OCI-LY7 (cell line): ENCODE measurements at regions not wholly inside any gene's neighbourhood (a gene's known extent, or its start where the extent isn't known, plus 50 kb on each side); places are given as distances from the start of the nearest gene placed in this dataset.

Experiments
- BruUV-seq: library from RNA; stranded (reverse); fragments of 400-500 nt; replicated peaks from 2 replicates; lab custom pipeline; 2021; lab: Mats Ljungman, UMichigan
- CTCF ChIA-PET: fragments of 300-600 bp; sonication (Branson Sonifier 250); formaldehyde crosslinking; loops from one replicate; lab custom pipeline; 2022; ENCODE audit warnings: antibody characterized with exemption; ENCODE audit not compliant: unreplicated experiment; lab: Charles Lee
- POLR2A ChIA-PET: fragments of 300-600 bp; sonication (Branson Sonifier 250); formaldehyde crosslinking; loops from one replicate; lab custom pipeline; 2022; ENCODE audit warnings: antibody characterized with exemption; lab: Charles Lee
- DNase-seq: peaks from one replicate; pipeline ENCODE4 v3.0.0-alpha.2; 2015; ENCODE audit warnings: low spot score
- H2AFZ ChIP-seq: fragments of 200-600 bp; sonication (generic), shearing (Covaris generic); 2 replicates; pipeline ENCODE4 v1.6.1; 2014; ENCODE audit warnings: mild to moderate bottlenecking, antibody characterized with exemption, low read length, moderate library complexity
- H3K27ac ChIP-seq: fragments of 200-600 bp; sonication (generic); 2 replicates; pipeline ENCODE4 v1.5.1; 2014; ENCODE audit warnings: mixed run types, low read depth, mild to moderate bottlenecking, moderate library complexity, low read length, inconsistent platforms; ENCODE audit not compliant: poor library complexity, severe bottlenecking
- H3K36me3 ChIP-seq: fragments of 200-600 bp; sonication (generic); 2 replicates; pipeline ENCODE4 v1.6.1; 2014; ENCODE audit warnings: mild to moderate bottlenecking, antibody characterized with exemption, low read length, moderate library complexity, mixed read lengths; ENCODE audit not compliant: insufficient read depth
- H3K4me1 ChIP-seq: fragments of 200-600 bp; sonication (generic); 2 replicates; pipeline ENCODE4 v1.5.1; 2014; ENCODE audit warnings: mild to moderate bottlenecking, low read length; ENCODE audit not compliant: insufficient read depth, poor library complexity, severe bottlenecking
- H3K4me2 ChIP-seq: fragments of 200-600 bp; sonication (generic); 2 replicates; pipeline ENCODE4 v1.6.1; 2014; ENCODE audit warnings: mild to moderate bottlenecking, low read length
- H3K4me3 ChIP-seq: fragments of 200-600 bp; sonication (generic); 2 replicates; pipeline ENCODE4 v1.5.1; 2014; ENCODE audit warnings: mild to moderate bottlenecking, low read depth, low read length; ENCODE audit not compliant: poor library complexity, severe bottlenecking
- H3K79me2 ChIP-seq: fragments of 200-600 bp; sonication (generic); 2 replicates; pipeline ENCODE4 v1.6.1; 2016; ENCODE audit warnings: low read depth, mild to moderate bottlenecking, low read length, moderate library complexity, mixed read lengths; ENCODE audit not compliant: insufficient read depth
- H3K9me2 ChIP-seq: fragments of 200-600 bp; sonication (generic); 2 replicates; pipeline ENCODE4 v1.6.1; 2016; ENCODE audit warnings: mild to moderate bottlenecking, low read length, mixed read lengths; ENCODE audit not compliant: insufficient read depth
- H3K9me3 ChIP-seq: fragments of 200-600 bp; sonication (generic); 2 replicates; pipeline ENCODE4 v1.6.1; 2014; ENCODE audit warnings: mild to moderate bottlenecking, mixed run types, low read length, mixed read lengths
- H4K20me1 ChIP-seq: fragments of 200-600 bp; sonication (generic); 2 replicates; pipeline ENCODE4 v1.6.1; 2014; ENCODE audit warnings: mild to moderate bottlenecking, antibody characterized with exemption, low read length, moderate library complexity, mixed read lengths; ENCODE audit not compliant: insufficient read depth
- CTCF ChIP-seq: fragments of 200-600 bp; sonication (generic); conservative IDR thresholded peaks from 2 replicates; pipeline ENCODE4 v1.5.1; 2014; ENCODE audit warnings: mild to moderate bottlenecking, antibody characterized with exemption, low read length, moderate library complexity, mixed read lengths
- EZH2phosphoT487 ChIP-seq: fragments of 200-600 bp; sonication (generic); IDR thresholded peaks from 2 replicates; pipeline ENCODE4 v1.6.1; 2018; ENCODE audit warnings: low read depth, borderline replicate concordance, mild to moderate bottlenecking, mixed run types, antibody characterized with exemption, low read length, moderate library complexity, mixed read lengths
- intact Hi-C: fragments of 100-400 bp; cut with micrococcal nuclease; formaldehyde crosslinking; loops from one replicate; pipeline ENCODE4 v1.10.0; 2022; ENCODE audit not compliant: unreplicated experiment

GRCh38 chr4:134753390-134753789 is 551.8 kb upstream of the PABPC4L start:
- no peaks in the 10 kb centered on the region for H3K36me3 ChIP-seq
- no peak overlapping the region for H3K4me3 ChIP-seq
- no peaks in the 10 kb centered on the region for H4K20me1 ChIP-seq
- no peak overlapping the region for H3K4me2 ChIP-seq
- no TSS peak for BruUV-seq
- no peaks in the 10 kb centered on the region for H3K79me2 ChIP-seq
- no peak for TF ChIP-seq EZH2phosphoT487
- no peak for TF ChIP-seq CTCF
- no peaks in the 10 kb centered on the region for H3K9me3 ChIP-seq
- no peak overlapping the region for H3K27ac ChIP-seq
- ChIA-PET POLR2A (no interaction called here), CTCF (no interaction called here)
- no peaks in the 10 kb centered on the region for H3K9me2 ChIP-seq
- H3K4me1 ChIP-seq: no peaks in the 10 kb centered on the region
- no peak for DNase-seq
- intact Hi-C loops: no loop called here
- H2AFZ ChIP-seq: no peak overlapping the region

- Histone ChIP-seq H3K4me3 (no peak overlapping the region), H4K20me1 (no peaks in the 10 kb centered on the region), H3K36me3 (no peaks in the 10 kb centered on the region), H3K79me2 (no peaks in the 10 kb centered on the region), H3K4me2 (no peak overlapping the region), H3K9me2 (no peaks in the 10 kb centered on the region), H2AFZ (no peak overlapping the region), H3K9me3 (no peaks in the 10 kb centered on the region), H3K27ac (no peak overlapping the region), H3K4me1 (no peaks in the 10 kb centered on the region)
- intact Hi-C loops: no loop called here
- no peak for TF ChIP-seq EZH2phosphoT487
- no peak for TF ChIP-seq CTCF
- BruUV-seq: no TSS peak
- ChIA-PET POLR2A (no interaction called here), CTCF (no interaction called here)
- DNase-seq: no peak
These were observed 545.7 kb upstream of the PABPC4L start for GRCh38 chr4:134747108-134747805.

- POLR2A ChIA-PET: no interaction called here
- peak; percentile 3 for DNase-seq
- H2AFZ ChIP-seq: no peak overlapping the region
- no peaks in the 10 kb centered on the region for H3K79me2 ChIP-seq
- H3K27ac ChIP-seq: no peak overlapping the region
- BruUV-seq: no TSS peak
- CTCF ChIA-PET: no interaction called here
- peaks cover 3% of the 10 kb centered on the region for H3K4me1 ChIP-seq
- H3K36me3 ChIP-seq: no peaks in the 10 kb centered on the region
- TF ChIP-seq EZH2phosphoT487: no peak
- no peak for TF ChIP-seq CTCF
- no peaks in the 10 kb centered on the region for H3K9me3 ChIP-seq
- intact Hi-C loops: no loop called here
- no peak overlapping the region for H3K4me3 ChIP-seq
- H3K9me2 ChIP-seq: no peaks in the 10 kb centered on the region
- no peaks in the 10 kb centered on the region for H4K20me1 ChIP-seq
- no peak overlapping the region for H3K4me2 ChIP-seq
These were observed 538.7 kb upstream of the PABPC4L start for GRCh38 chr4:134740290-134740689.
